MG63 (cell line): ENCODE measurements at regions not wholly inside any gene's neighbourhood (a gene's known extent, or its start where the extent isn't known, plus 50 kb on each side); places are given as distances from the start of the nearest gene placed in this dataset.

Source experiments
- DNase-seq: peaks from one replicate; pipeline ENCODE4 v3.0.0-alpha.2; 2020
- H3K27me3 ChIP-seq: fragments of 250-450 bp; sonication (Bioruptor Pico); 2 replicates; pipeline ENCODE4 v1.5.1; 2020; ENCODE audit warnings: mild to moderate bottlenecking, moderate library complexity
- H3K36me3 ChIP-seq: fragments of 250-450 bp; sonication (Bioruptor Pico); 2 replicates; pipeline ENCODE4 v1.5.1; 2020; ENCODE audit warnings: mild to moderate bottlenecking, moderate library complexity
- H3K4me3 ChIP-seq: fragments of 250-450 bp; sonication (Bioruptor Pico); 2 replicates; pipeline ENCODE4 v1.5.1; 2020; ENCODE audit warnings: mild to moderate bottlenecking, moderate library complexity
- H3K9me3 ChIP-seq: fragments of 250-450 bp; sonication (Bioruptor Pico); 2 replicates; pipeline ENCODE4 v1.5.1; 2020; ENCODE audit warnings: mild to moderate bottlenecking, moderate library complexity

DNA sequence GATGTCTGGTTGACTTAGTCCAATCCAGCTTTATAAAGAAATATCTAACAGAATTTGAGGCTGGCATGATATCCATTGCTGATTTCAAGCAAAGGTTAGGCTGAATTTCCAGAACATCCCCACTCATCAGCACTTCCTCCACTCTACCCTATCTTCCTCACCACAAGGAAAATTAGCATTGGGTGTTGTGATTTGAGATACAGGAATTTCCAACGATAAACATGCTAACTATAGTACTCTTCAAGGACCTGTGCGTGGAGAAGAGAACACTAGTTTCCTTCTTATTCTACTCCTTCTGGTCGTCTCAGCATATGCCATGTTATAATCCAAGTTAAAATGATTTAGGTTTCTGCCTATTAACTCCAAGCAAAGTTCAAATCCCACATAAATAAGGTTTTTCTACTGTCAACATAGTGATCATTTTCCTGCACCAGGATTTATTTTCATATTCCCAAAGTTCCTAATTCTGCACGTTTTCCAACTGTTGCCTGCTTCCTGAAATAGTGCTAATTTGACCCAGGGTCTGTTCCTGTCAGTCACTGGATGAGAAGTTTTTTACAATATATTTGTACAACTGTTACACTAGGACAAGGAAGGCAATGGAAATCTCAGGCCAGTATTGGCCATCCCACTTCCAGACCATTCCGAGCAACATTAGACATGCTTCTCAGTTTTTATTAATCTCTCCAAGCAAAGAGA is 177.6 kb upstream of the EDNRA start:
- Histone ChIP-seq H3K4me3 (no peak overlapping the region), H3K36me3 (no peaks in the 10 kb centered on the region)
- no peak for DNase-seq

DNA sequence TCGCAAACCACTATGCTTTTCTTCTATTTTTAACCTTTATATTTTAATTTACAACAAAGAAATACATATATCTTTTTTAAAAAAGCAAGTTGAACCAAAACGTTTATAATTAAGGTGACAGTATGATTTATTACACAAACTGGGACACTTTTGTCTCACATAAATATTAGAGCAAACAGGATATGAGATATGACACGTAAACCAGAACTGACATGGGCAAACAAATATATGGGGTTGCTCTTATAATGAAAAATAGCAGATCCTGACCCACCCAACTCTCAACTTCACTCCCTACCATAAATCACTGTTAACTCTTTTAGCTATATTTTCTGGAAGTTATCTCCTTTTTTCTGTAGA is 177.0 kb upstream of the EDNRA start:
- no peaks in the 10 kb centered on the region for H3K36me3 ChIP-seq
- DNase-seq, result no peak
- no peak overlapping the region for H3K4me3 ChIP-seq
- no peaks in the 10 kb centered on the region for H3K9me3 ChIP-seq
- no peaks in the 10 kb centered on the region for H3K27me3 ChIP-seq

More for the DNA sequence above, 177.6 kb upstream of the EDNRA start:
- Histone ChIP-seq H3K9me3 (no peaks in the 10 kb centered on the region), H3K27me3 (no peaks in the 10 kb centered on the region)

DNA sequence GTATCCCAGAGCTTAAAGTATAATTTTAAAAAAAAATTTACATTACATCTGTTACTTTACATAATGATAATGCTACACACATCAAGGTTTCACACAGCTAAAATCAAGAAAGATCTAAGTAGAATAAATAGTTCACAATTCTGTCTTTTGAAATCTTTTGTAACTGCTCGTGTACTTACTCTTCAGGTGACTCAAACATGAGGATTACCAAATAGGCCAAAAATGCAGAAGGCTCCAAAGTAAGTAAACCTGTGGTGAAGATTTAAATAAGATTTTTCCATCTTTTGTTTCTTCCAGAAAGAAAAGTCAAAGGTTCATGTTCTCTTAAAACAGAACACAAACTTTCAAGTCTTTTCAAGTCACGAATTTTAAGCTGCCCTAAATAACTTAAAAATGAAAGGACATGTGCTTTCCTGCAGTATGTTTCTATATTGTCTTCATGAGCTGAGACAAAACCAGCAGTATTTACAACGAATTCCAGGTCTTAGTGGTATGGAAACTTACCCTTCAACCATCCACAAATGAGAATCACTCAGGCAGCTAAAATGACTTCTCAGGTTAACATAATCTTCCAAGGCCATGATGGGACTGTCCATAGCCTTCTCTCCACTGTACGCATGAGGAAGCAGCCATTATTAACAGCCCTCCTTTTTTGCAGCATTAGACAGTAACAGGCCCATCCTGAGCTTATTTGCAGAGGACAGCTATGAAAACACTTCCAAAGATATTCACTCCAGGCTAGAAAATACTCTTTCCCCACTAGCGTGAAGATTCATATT is 172.8 kb upstream of the EDNRA start:
- Histone ChIP-seq H3K27me3 (no peaks in the 10 kb centered on the region), H3K36me3 (no peaks in the 10 kb centered on the region), H3K9me3 (no peaks in the 10 kb centered on the region), H3K4me3 (no peak overlapping the region)
- DNase-seq, result no peak

DNA sequence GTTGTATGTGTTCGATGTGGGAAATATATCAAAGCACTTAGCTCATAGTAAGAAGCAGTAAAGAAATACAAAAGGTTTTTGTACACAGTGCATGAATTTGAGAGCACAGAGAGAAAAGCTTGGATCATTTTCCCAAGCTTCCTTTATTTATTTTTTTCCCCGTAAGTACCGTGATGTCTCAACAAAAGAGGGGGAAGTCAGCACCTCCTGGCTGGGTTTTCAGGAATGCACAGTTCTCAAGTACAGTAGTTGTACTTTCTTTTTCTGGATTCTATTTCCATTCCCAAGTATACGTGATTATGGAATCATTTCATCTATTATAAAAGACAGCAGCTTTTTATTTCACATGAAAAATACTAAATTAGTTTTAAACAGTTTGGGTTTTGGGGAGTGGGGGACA is 171.5 kb upstream of the EDNRA start:
- no peaks in the 10 kb centered on the region for H3K9me3 ChIP-seq
- no peak for DNase-seq
- H3K4me3 ChIP-seq, result no peak overlapping the region
- H3K36me3 ChIP-seq, result no peaks in the 10 kb centered on the region
- no peaks in the 10 kb centered on the region for H3K27me3 ChIP-seq

DNA sequence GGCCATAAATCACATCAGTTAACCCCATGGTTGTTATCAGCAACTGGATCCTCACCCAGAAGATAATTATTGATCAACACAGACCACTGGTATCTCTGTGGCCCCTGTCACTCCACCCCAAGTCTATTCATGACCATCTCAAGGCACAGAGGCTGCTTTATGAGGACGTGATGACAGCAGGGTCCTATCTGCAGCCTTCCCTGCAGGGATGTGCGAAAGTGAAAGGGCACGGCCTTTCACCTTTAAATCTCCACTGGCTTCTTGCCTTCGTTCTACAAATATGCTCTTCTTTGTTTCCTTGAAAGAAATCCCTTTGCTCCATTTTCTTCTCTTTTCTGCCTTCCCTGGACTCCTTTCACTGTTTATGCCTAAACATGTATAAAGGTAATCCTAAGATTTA is 170.6 kb upstream of the EDNRA start:
- H3K4me3 ChIP-seq, result no peak overlapping the region
- H3K27me3 ChIP-seq, result no peaks in the 10 kb centered on the region
- H3K36me3 ChIP-seq, result no peaks in the 10 kb centered on the region
- H3K9me3 ChIP-seq, result no peaks in the 10 kb centered on the region
- no peak for DNase-seq

DNA sequence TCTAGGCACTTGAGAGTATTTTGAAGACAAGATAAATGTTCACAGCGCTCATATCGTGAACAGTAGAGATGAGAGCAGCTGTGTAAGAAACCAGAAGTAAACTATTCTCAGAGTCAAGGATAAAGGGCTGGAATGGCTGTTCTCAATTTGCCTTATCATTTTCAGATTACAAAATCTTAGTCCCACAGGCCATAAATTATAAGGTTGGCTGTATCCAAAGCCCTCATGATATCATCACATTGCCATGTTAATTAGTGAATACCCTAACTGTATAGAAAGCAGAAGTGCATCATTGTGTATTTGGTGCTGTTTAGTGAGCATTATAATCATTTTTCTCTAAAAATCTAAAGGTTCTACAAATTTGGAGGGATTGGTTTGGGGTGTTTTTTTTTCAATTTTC is 168.9 kb upstream of the EDNRA start:
- Histone ChIP-seq H3K27me3 (no peaks in the 10 kb centered on the region), H3K9me3 (no peaks in the 10 kb centered on the region), H3K36me3 (no peaks in the 10 kb centered on the region), H3K4me3 (no peak overlapping the region)
- no peak for DNase-seq

DNA sequence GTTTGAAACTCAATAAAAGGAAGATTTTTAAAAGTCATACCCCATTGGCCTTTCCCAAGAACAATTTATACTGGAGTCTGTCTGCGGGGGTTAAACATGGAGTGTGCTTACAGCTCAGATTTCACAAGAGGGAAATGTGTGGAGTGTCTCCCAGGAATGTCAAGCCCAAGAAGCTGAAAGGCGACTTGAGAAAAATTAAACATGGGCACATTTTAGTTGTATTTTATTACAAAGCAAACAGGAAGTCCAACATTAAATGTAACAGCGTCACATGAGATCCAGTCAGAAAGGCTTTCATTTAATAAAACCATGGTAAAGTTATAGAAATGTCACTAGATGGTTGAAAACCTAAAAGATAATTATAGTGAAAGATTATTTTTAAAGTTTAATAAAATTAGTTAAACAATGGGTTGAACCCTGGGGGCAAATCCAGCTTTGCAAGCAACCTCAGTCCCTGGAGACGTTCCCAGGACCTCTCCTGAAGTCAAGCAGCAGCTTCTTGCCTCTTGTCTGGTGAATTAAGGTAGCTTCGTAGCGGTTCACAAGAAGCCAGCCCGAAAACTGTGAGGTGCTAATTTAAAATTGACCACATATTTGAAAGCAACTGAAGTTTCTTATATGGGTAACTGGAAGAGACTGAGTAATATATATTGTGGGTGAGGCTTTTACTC is 168.4 kb upstream of the EDNRA start:
- Histone ChIP-seq H3K4me3 (no peak overlapping the region), H3K27me3 (no peaks in the 10 kb centered on the region), H3K36me3 (no peaks in the 10 kb centered on the region), H3K9me3 (no peaks in the 10 kb centered on the region)
- no peak for DNase-seq

DNA sequence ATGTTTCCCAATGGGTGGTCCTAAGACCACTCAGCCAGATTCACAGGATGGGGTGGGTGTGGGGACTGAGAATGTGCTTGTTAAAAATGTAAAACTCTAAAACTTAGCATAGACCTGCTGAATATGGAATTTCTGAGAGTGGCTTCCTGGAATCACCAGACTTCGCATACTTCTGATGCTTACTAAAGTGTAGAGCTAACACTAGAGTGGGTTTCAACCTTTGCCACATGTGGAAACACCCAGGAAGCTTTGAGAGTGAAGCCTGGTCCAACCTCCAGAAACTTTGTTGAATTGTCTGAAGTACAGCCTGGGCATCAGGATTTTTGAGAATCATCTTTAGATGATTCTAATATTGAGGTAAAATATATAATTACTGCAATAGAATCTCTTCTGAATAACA is 167.8 kb upstream of the EDNRA start:
- Histone ChIP-seq H3K9me3 (no peaks in the 10 kb centered on the region), H3K4me3 (no peak overlapping the region), H3K36me3 (no peaks in the 10 kb centered on the region), H3K27me3 (no peaks in the 10 kb centered on the region)
- DNase-seq, result no peak

DNA sequence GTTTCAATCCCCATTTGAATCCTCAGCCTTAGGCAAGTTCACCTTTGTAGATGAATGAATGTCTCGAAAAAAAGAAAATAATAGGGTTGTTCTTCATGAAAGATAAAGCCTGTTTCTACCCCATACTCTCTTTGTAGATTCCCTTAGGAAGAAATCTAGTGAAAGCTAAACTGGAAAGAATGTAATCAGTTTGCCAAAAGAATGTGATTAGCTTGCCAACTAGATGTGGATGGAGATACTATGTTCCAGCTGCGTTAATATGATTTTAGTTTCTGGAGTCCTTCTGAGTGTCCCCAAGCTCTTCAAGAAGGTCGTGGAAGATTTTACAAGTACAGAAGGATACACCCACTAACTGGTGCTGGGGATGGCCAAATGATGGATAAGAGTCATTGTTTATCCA is 162.3 kb upstream of the EDNRA start:
- Histone ChIP-seq H3K4me3 (no peak overlapping the region), H3K36me3 (no peaks in the 10 kb centered on the region), H3K9me3 (no peaks in the 10 kb centered on the region), H3K27me3 (no peaks in the 10 kb centered on the region)
- DNase-seq, result no peak

DNA sequence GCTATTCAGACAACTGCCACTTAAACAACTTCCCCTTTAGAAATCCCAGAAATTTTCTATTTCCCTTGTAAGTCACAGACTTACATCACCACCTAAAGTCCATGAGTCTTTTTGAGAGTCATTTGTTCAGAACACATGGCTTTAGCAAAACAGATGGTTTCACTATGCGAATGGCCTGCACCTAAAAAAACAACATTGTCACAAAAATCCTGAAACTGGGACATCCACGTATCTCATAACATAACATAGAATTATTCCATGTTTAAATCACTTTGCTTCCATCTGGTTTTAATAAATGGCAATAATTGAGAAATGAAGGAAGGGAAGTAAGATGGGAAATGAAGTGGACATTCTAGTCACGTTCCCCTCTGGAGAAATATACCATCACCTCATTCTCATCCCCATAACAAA is 155.3 kb upstream of the EDNRA start:
- H3K36me3 ChIP-seq, result no peaks in the 10 kb centered on the region
- no peak overlapping the region for H3K4me3 ChIP-seq
- DNase-seq, result no peak
- H3K9me3 ChIP-seq, result no peaks in the 10 kb centered on the region
- H3K27me3 ChIP-seq, result no peaks in the 10 kb centered on the region

DNA sequence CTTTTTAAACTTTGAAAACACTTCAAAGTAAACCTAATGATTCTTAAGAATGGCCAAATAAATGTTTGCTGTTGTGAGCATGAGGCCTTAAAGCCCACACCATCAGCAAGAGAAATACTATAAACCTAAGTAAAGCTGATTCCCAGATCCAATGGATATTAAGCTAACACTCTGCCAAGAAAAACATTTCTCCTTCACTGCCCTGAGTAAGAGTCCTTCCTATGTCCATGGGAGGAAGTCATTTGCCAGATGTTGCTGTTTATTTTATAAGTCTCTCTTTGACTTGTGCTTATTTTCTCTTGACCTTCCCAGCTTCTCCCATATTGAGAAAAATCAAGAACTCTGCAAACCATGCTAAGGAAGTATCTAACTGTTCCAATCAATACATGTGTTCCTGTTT is 154.3 kb upstream of the EDNRA start:
- Histone ChIP-seq H3K4me3 (no peak overlapping the region), H3K27me3 (no peaks in the 10 kb centered on the region), H3K9me3 (no peaks in the 10 kb centered on the region), H3K36me3 (no peaks in the 10 kb centered on the region)
- no peak for DNase-seq

DNA sequence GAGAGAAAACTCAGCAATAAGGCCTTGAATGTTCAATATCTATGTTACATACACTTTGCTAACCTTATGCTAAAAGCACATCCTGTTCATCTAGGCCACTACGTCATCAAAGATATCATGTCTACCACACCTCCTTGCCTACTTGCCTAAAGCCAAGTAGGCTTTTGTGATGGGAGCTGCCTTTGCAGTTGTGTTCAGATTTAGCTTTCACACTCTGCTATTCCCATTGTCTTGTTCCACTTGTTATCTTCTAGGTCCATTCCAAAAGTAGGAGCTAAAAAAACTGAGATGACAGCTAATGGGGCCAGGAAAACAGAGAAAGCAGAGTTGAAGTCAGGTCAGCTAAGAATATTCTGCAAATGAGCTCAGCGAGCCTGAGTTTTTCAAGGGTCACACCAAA is 153.6 kb upstream of the EDNRA start:
- Histone ChIP-seq H3K9me3 (no peaks in the 10 kb centered on the region), H3K4me3 (no peak overlapping the region), H3K27me3 (no peaks in the 10 kb centered on the region), H3K36me3 (no peaks in the 10 kb centered on the region)
- no peak for DNase-seq

DNA sequence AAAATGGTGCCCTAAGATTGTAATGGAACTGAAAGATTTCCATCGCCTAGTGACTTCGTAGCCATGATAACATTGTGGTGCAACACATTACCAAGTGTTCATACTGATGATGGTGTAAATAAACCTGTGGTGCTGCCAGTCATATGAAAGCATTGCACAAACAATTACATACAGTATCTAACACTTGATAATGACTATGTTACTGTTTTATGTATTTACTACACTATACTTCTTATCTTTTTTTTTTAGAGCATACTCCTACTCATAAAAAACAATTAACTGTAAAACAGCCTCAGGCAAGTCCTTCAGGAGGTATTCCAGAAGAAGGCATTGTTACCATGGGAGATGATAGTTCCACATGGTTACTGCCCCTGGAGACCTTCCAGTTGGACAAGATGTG is 152.7 kb upstream of the EDNRA start:
- Histone ChIP-seq H3K4me3 (no peak overlapping the region), H3K27me3 (no peaks in the 10 kb centered on the region), H3K9me3 (no peaks in the 10 kb centered on the region), H3K36me3 (no peaks in the 10 kb centered on the region)
- DNase-seq, result no peak

DNA sequence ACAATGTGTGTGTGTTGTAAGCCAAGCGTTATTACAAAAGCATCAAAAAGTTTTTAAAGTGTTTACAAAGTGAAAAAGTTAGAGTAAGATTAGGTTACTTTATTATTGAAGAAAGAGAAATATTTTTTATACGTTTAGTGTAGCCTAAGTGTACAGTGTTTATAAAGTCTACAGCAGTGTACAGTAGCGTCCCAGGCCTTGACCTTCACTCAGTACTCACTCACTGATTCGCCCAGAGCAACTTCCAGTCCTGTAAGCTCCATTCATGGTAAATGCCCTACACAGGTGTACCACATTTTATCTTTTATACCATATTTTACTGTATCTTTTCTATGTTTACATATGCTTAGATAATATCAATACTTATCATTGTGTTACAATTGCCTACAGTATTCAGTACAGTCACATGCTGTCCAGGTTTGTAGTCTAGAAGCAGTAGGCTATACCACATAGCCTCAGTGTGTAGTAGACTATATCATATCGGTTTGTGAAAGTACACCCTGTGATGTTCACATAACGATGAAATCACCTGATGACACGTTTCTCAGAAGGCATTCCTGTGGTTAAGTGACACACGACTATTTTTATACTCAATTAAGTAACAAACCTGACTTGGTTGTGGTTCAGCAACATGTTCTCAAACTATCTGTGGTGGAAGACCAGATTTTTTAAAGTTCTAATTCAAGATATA is 152.0 kb upstream of the EDNRA start:
- H3K36me3 ChIP-seq, result no peaks in the 10 kb centered on the region
- no peaks in the 10 kb centered on the region for H3K27me3 ChIP-seq
- DNase-seq, result no peak
- no peak overlapping the region for H3K4me3 ChIP-seq
- no peaks in the 10 kb centered on the region for H3K9me3 ChIP-seq

DNA sequence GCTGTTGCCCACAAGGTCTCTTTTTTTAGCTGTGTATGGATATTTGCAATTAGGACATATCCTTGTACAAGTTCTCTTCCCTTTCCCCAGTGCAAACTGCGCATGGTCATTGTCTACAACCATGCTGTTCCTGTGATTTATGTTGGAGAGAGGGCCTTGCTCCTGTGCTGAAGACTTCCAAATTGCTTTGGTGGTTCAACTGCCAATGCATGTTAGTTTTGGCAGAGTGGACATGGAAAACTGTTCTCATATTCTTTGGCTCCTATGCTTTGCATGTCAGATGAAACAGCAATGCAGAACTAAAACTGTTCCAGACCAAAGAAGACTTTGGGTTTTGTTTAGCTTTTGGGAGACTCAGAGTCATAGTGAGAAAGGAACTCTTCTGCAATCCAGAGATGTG is 148.8 kb upstream of the EDNRA start:
- Histone ChIP-seq H3K36me3 (no peaks in the 10 kb centered on the region), H3K9me3 (no peaks in the 10 kb centered on the region), H3K27me3 (no peaks in the 10 kb centered on the region), H3K4me3 (no peak overlapping the region)
- no peak for DNase-seq

DNA sequence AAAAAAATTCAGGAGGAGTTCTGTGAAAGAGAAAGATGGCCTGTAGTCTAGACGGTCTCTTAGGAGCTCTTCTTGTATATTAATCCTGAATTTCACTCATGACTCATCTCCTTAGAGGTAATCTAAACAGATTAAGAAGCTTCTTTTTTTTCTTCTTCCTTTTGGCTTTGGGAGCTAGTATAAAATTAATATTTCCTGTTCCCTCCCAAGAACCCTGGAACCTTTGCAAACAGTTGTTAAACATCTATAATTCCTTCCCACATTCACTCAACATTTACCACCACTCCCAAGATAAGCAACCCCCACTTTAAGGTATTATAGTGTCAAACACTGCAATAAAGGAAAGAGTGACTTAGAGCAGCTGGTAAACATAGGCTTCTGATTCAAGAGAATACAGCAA is 146.4 kb upstream of the EDNRA start:
- Histone ChIP-seq H3K27me3 (no peaks in the 10 kb centered on the region), H3K4me3 (no peak overlapping the region), H3K9me3 (no peaks in the 10 kb centered on the region), H3K36me3 (no peaks in the 10 kb centered on the region)
- DNase-seq, result no peak

DNA sequence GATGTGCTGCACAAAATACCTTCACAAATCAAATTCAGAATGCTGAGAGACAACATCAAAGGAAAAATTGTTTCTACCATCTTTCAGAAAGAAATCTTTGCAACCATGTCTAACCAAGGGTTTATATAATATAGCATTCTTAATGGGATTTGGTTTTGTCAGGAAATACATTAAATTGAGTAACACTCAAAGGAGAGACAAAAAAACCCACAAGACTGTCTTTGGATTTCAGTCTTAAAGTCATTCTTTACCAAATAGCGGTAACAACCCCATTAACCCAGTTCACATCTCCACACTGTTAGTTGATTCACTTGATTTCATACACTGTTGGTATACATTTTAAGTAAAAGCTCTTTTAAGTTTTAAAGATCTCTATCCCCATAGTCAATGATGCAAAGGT is 145.7 kb upstream of the EDNRA start:
- Histone ChIP-seq H3K27me3 (no peaks in the 10 kb centered on the region), H3K9me3 (no peaks in the 10 kb centered on the region), H3K36me3 (no peaks in the 10 kb centered on the region), H3K4me3 (no peak overlapping the region)
- no peak for DNase-seq
